SK-N-SH (cell line): ENCODE measurements at regions not wholly inside any gene's neighbourhood (a gene's known extent, or its start where the extent isn't known, plus 50 kb on each side); places are given as distances from the start of the nearest gene placed in this dataset.

Experiments used
- CTCF ChIA-PET: fragments of 300-600, 350-600 bp; formaldehyde crosslinking; extraction: SDS; loops from one replicate; lab custom pipeline; 2021; lab: Yijun Ruan, JAX
- POLR2A ChIA-PET: fragments of 350-600 bp; sonication (Branson Sonifier 250); formaldehyde crosslinking; extraction: SDS; loops from one replicate; lab custom pipeline; 2020; ENCODE audit warnings: antibody characterized with exemption, inconsistent platforms; lab: Yijun Ruan, JAX
- DNase-seq: peaks from one replicate; pipeline ENCODE4 v3.0.0; 2012
- H2AFZ ChIP-seq: fragments of 200-600 bp; sonication (generic); 2 replicates; pipeline ENCODE4 v1.8.1; 2016; ENCODE audit warnings: antibody characterized with exemption, mild to moderate bottlenecking, low read depth
- H3F3A ChIP-seq: fragments of 200-600 bp; sonication (generic); replicated peaks from 2 replicates; pipeline ENCODE3; 2016; ENCODE audit warnings: antibody characterized with exemption, mild to moderate bottlenecking; ENCODE audit not compliant: insufficient read depth
- H3K27ac ChIP-seq, 2 experiments: fragments of 200-500 bp in 1 of 2; fragments of 200-600 bp in 1 of 2; sonication (Bioruptor generic) in 1 of 2; sonication (generic), shearing (Covaris generic) in 1 of 2; 2 replicates each; pipeline versions ENCODE4 v1.5.1 to v1.6.1; 2014 to 2016; ENCODE audit warnings: low read depth in 2 of 2, inconsistent platforms in 1 of 2, low read length in 1 of 2, mild to moderate bottlenecking in 1 of 2, mixed read lengths in 1 of 2
- H3K27me3 ChIP-seq: fragments of 200-600 bp; sonication (generic), shearing (Covaris generic); 2 replicates; pipeline ENCODE4 v1.6.1; 2016; ENCODE audit warnings: mixed run types; ENCODE audit not compliant: insufficient read depth
- H3K36me3 ChIP-seq, 2 experiments: fragments of 200-500 bp in 1 of 2; fragments of 200-600 bp in 1 of 2; sonication (Bioruptor generic) in 1 of 2; sonication (generic) in 1 of 2; replicated peaks in 1 of 2; 2 replicates each; pipeline versions ENCODE3 to v1.5.1; 2014 to 2016; ENCODE audit warnings: low read length in 1 of 2, mild to moderate bottlenecking in 1 of 2; ENCODE audit not compliant: insufficient read depth in 2 of 2, control insufficient read depth in 1 of 2
- H3K4me1 ChIP-seq, 2 experiments: fragments of 200-500 bp in 1 of 2; fragments of 200-600 bp in 1 of 2; sonication (Bioruptor generic) in 1 of 2; sonication (generic), shearing (Covaris generic) in 1 of 2; 2 replicates each; pipeline versions ENCODE4 v1.5.1 to v1.6.1; 2014 to 2016; ENCODE audit warnings: low read depth in 1 of 2, low read length in 1 of 2, mixed run types in 1 of 2; ENCODE audit not compliant: insufficient read depth in 2 of 2, control insufficient read depth in 1 of 2
- H3K4me2 ChIP-seq: fragments of 200-600 bp; sonication (generic), shearing (Covaris generic); 2 replicates; pipeline ENCODE4 v1.6.1; 2017; ENCODE audit warnings: mixed run types
- H3K4me3 ChIP-seq, 2 experiments: fragments of 200-500 bp in 1 of 2; fragments of 200-600 bp in 1 of 2; sonication (Bioruptor generic) in 1 of 2; sonication (generic), shearing (Covaris generic) in 1 of 2; 2 replicates each; pipeline versions ENCODE4 v1.5.1 to v1.8.1; 2014 to 2016; ENCODE audit warnings: low read depth in 2 of 2, inconsistent platforms in 1 of 2, low read length in 1 of 2, mild to moderate bottlenecking in 1 of 2, mixed read lengths in 1 of 2, moderate library complexity in 1 of 2
- H3K79me2 ChIP-seq: fragments of 200-600 bp; sonication (generic); 2 replicates; pipeline ENCODE4 v1.8.1; 2017; ENCODE audit warnings: mild to moderate bottlenecking; ENCODE audit not compliant: insufficient read depth
- H3K9ac ChIP-seq: fragments of 200-600 bp; sonication (generic); 2 replicates; pipeline ENCODE4 v1.6.1; 2017; ENCODE audit warnings: mixed run types
- H3K9me2 ChIP-seq: fragments of 200-600 bp; sonication (generic); 2 replicates; pipeline ENCODE4 v1.6.1; 2017; ENCODE audit warnings: mixed run types
- H3K9me3 ChIP-seq: fragments of 200-600 bp; sonication (generic); 2 replicates; pipeline ENCODE4 v1.6.1; 2017; ENCODE audit warnings: mixed run types, mild to moderate bottlenecking, moderate library complexity
- H4K20me1 ChIP-seq: fragments of 200-600 bp; sonication (generic); 2 replicates; pipeline ENCODE4 v1.6.1; 2017; ENCODE audit warnings: mild to moderate bottlenecking, mixed run types; ENCODE audit not compliant: insufficient read depth
- ELF1 ChIP-seq: IDR thresholded peaks from 2 replicates; pipeline ENCODE4 v1.4.0; 2012
- EP300 ChIP-seq, 2 experiments: IDR thresholded peaks; 2 replicates each; pipeline versions ENCODE4 v1.4.0 to v1.6.1; 2012; ENCODE audit warnings: borderline replicate concordance in 1 of 2, low read depth in 1 of 2, low read length in 1 of 2
- EZH2phosphoT487 ChIP-seq: fragments of 200-600 bp; sonication (generic); IDR thresholded peaks from 2 replicates; pipeline ENCODE4 v1.6.1; 2017; ENCODE audit warnings: low read depth, mixed run types, mild to moderate bottlenecking, antibody characterized with exemption, moderate library complexity, borderline replicate concordance
- FOSL2 ChIP-seq: IDR thresholded peaks from 2 replicates; pipeline ENCODE4 v1.4.0; 2012; ENCODE audit warnings: low read depth, mild to moderate bottlenecking, moderate library complexity, borderline replicate concordance
- FOXJ3 ChIP-seq: sonication (generic); formaldehyde crosslinking; IDR thresholded peaks from 2 replicates; pipeline ENCODE4 v1.5.1; 2020; ENCODE audit warnings: mild to moderate bottlenecking, missing genetic modification reagents
- GATA2 ChIP-seq: sonication (generic); formaldehyde crosslinking; IDR thresholded peaks from 2 replicates; pipeline ENCODE4 v1.5.0; 2020; ENCODE audit warnings: mild to moderate bottlenecking, missing genetic modification reagents
- MEF2A ChIP-seq: IDR thresholded peaks from 2 replicates; pipeline ENCODE4 v1.4.0; 2012; ENCODE audit warnings: low read depth, borderline replicate concordance
- NFIC ChIP-seq: IDR thresholded peaks from 2 replicates; pipeline ENCODE4 v1.4.0; 2012; ENCODE audit warnings: borderline replicate concordance
- NRF1 ChIP-seq: IDR thresholded peaks from 2 replicates; pipeline ENCODE4 v1.6.1; 2012; ENCODE audit warnings: low read depth, mild to moderate bottlenecking, low read length
- RAD21 ChIP-seq: IDR thresholded peaks from 2 replicates; pipeline ENCODE4 v1.6.1; 2012; ENCODE audit warnings: mild to moderate bottlenecking, low read length
- RXRA ChIP-seq: IDR thresholded peaks from 2 replicates; pipeline ENCODE4 v1.4.0; 2012; ENCODE audit warnings: low read depth, mild to moderate bottlenecking, borderline replicate concordance
- SMC3 ChIP-seq: IDR thresholded peaks from 2 replicates; pipeline ENCODE4 v1.6.1; 2012; ENCODE audit warnings: low read depth, low read length, improper control_type of control experiment
- TAF1 ChIP-seq: IDR thresholded peaks from 2 replicates; pipeline ENCODE4 v1.6.1; 2012; ENCODE audit warnings: low read depth, mild to moderate bottlenecking, low read length, moderate library complexity, borderline replicate concordance
- TCF12 ChIP-seq: IDR thresholded peaks from 2 replicates; pipeline ENCODE4 v1.4.0; 2012
- WGBS: methylation state at CpG from one replicate; pipeline ENCODE4 v1.1.6; 2017; ENCODE audit warnings: low lambda C conversion rate; 5-methylcytosine and 5-hydroxymethylcytosine counted together
- TF ChIP-seq, protein P1 (sequence below): fragments of 150-350 bp; IDR thresholded peaks from 2 replicates; pipeline ENCODE4 v1.6.1; 2016; ENCODE audit warnings: mild to moderate bottlenecking, low read depth, low read length
- TF ChIP-seq, protein P2 (sequence below): fragments of 200-600 bp; sonication (generic); IDR thresholded peaks from 2 replicates; pipeline ENCODE4 v1.6.1; 2017; ENCODE audit warnings: antibody characterized with exemption, mild to moderate bottlenecking, moderate library complexity
- TF ChIP-seq, protein P3 (sequence below): fragments of 150-350 bp; IDR thresholded peaks from 2 replicates; pipeline ENCODE4 v1.6.1; 2017; ENCODE audit warnings: antibody characterized with exemption, low read length, low read depth, borderline replicate concordance
- TF ChIP-seq, protein P4 (sequence below): IDR thresholded peaks from 2 replicates; pipeline ENCODE4 v1.4.0; 2012; ENCODE audit warnings: low read depth

DNA sequence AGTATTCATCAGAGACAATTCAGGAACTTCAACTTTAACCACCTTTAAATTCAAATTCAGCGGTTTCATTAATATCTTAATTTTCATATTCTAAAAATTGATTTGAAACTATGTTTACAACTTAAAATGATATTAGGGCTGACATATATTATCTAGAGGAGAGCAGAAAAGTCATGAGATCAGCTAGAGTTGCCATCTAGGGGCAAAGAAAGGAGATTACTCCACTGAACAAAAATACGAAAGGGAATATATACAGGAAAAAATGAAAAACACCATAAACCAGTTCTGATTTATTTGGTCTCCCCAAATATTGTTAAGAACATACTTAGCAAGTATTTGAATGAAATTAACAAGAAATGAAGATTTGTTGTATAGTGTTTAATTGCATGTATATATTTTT is 946.3 kb downstream of the DTWD2 start:
- no peaks in the 10 kb centered on the region for H3K9me3 ChIP-seq
- TF ChIP-seq, protein P1, sequence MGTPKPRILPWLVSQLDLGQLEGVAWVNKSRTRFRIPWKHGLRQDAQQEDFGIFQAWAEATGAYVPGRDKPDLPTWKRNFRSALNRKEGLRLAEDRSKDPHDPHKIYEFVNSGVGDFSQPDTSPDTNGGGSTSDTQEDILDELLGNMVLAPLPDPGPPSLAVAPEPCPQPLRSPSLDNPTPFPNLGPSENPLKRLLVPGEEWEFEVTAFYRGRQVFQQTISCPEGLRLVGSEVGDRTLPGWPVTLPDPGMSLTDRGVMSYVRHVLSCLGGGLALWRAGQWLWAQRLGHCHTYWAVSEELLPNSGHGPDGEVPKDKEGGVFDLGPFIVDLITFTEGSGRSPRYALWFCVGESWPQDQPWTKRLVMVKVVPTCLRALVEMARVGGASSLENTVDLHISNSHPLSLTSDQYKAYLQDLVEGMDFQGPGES = no peak
- TF ChIP-seq RXRA = no peak
- peak; percentile 40; the same call in 1 of the 2 replicates for TF ChIP-seq RAD21
- TF ChIP-seq, protein P2, sequence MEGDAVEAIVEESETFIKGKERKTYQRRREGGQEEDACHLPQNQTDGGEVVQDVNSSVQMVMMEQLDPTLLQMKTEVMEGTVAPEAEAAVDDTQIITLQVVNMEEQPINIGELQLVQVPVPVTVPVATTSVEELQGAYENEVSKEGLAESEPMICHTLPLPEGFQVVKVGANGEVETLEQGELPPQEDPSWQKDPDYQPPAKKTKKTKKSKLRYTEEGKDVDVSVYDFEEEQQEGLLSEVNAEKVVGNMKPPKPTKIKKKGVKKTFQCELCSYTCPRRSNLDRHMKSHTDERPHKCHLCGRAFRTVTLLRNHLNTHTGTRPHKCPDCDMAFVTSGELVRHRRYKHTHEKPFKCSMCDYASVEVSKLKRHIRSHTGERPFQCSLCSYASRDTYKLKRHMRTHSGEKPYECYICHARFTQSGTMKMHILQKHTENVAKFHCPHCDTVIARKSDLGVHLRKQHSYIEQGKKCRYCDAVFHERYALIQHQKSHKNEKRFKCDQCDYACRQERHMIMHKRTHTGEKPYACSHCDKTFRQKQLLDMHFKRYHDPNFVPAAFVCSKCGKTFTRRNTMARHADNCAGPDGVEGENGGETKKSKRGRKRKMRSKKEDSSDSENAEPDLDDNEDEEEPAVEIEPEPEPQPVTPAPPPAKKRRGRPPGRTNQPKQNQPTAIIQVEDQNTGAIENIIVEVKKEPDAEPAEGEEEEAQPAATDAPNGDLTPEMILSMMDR = no peak
- TF ChIP-seq GATA2 (CRISPR knock-in tag) = no peak
- TF ChIP-seq, all 33 proteins: peak for 1
- Histone ChIP-seq H3K4me1 (no peaks in the 10 kb centered on the region), H3K9ac (no peak overlapping the region), H3K4me3 (no peak overlapping the region), H3K36me3 (no peaks in the 10 kb centered on the region), H4K20me1 (no peaks in the 10 kb centered on the region), H3K27me3 (no peaks in the 10 kb centered on the region), H2AFZ (no peak overlapping the region), H3K9me2 (no peaks in the 10 kb centered on the region), H3K27ac (no peak overlapping the region), H3F3A (no peaks in the 10 kb centered on the region), H3K4me2 (no peak overlapping the region), H3K79me2 (no peaks in the 10 kb centered on the region)
- CTCF ChIA-PET = interaction anchor here (0.7 kb wide), 1 partner anchor 9 kb away, joined by 3 read pairs; no protein-coding TSS in a partner anchor
- POLR2A ChIA-PET = no interaction called here
- 45% methylated on average over 2 of the region's 2 CpGs for WGBS
- peak; percentile 7 for DNase-seq

DNA sequence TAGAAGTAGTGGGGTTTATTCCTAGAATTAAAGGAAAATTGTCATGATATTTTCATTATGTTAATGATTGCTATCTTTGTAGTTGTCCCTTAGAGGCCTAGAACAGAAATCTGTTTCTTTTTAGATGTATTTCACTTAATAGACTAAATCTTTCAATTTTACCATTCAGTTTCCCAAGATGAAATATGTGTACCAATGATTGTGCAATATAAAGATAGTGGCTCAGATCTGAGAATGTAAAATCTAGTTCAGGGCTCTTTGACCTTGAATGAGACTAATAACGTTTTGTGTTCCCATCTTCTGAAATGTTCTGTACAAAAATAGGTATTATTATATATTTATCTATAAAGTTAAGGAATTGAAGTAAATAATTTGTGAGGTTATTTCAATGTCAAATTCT is 947.9 kb downstream of the DTWD2 start:
- WGBS = 3% methylated on average over 1 of the region's 1 CpG
- H3K4me1 ChIP-seq = no peaks in the 10 kb centered on the region
- POLR2A ChIA-PET = no interaction called here
- no peaks in the 10 kb centered on the region for H3K9me3 ChIP-seq
- H3K36me3 ChIP-seq = no peaks in the 10 kb centered on the region
- no peak overlapping the region for H3K27ac ChIP-seq
- H3K79me2 ChIP-seq = no peaks in the 10 kb centered on the region
- H2AFZ ChIP-seq = no peak overlapping the region
- no peak for TF ChIP-seq FOSL2
- no peak for TF ChIP-seq EZH2phosphoT487
- no peak for TF ChIP-seq SMC3
- no peak for TF ChIP-seq TAF1
- TF ChIP-seq NFIC = no peak
- no peak for TF ChIP-seq TCF12
- TF ChIP-seq, protein P3, sequence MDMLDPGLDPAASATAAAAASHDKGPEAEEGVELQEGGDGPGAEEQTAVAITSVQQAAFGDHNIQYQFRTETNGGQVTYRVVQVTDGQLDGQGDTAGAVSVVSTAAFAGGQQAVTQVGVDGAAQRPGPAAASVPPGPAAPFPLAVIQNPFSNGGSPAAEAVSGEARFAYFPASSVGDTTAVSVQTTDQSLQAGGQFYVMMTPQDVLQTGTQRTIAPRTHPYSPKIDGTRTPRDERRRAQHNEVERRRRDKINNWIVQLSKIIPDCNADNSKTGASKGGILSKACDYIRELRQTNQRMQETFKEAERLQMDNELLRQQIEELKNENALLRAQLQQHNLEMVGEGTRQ = no peak
- TF ChIP-seq EP300 (IDR thresholded peaks at IDR 0.05; ENCODE audit: borderline replicate concordance in 1 of 2, low read depth in 1 of 2, low read length in 1 of 2) = no peak
- TF ChIP-seq MEF2A = no peak
- TF ChIP-seq, protein P4, sequence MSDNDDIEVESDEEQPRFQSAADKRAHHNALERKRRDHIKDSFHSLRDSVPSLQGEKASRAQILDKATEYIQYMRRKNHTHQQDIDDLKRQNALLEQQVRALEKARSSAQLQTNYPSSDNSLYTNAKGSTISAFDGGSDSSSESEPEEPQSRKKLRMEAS = no peak
- TF ChIP-seq ELF1 = no peak
- TF ChIP-seq FOXJ3 (CRISPR knock-in tag) = no peak
- no peak for TF ChIP-seq NRF1
- TF ChIP-seq, all 33 proteins: peak for 0
- no peaks in the 10 kb centered on the region for H4K20me1 ChIP-seq
- H3F3A ChIP-seq = no peaks in the 10 kb centered on the region
- no peaks in the 10 kb centered on the region for H3K27me3 ChIP-seq
- H3K4me2 ChIP-seq = no peak overlapping the region
- H3K4me3 ChIP-seq = no peak overlapping the region
- DNase-seq = no peak
- H3K9me2 ChIP-seq = no peaks in the 10 kb centered on the region
- no peak overlapping the region for H3K9ac ChIP-seq
- CTCF ChIA-PET = no interaction called here
